ENCODE measurements at regions not wholly inside any gene's neighbourhood (a gene's known extent, or its start where the extent isn't known, plus 50 kb on each side); places are given as distances from the start of the nearest gene placed in this dataset.

DNA sequence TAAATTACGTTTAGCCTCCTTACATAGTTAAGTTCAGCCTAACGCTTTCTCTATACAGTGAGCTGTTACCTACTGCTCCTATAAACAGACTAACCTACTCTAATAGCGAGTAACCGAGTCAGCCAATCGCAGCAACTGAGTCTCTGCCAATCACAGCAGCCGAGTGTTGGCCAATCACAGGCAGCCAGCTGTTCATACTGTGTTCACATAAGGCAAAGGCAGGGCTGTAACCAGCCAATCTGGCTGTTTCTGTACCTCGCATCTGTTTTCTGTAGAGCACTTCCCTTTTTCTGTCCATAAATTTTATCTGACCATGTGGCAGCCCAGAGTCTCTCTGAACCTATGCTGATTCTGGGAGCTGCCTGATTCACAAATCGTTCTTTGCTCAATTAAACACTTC lies 263.9 kb upstream of the JARID2 start:
- no peak overlapping the region for H3K27ac ChIP-seq (ENCODE audit: low read depth, low read length)
- H3K79me2 ChIP-seq (ENCODE audit: control insufficient read depth, low read length), result no peaks in the 10 kb centered on the region
- H3K9me3 ChIP-seq (ENCODE audit: control insufficient read depth, insufficient read depth, low read length), result no peaks in the 10 kb centered on the region
- H3F3A ChIP-seq (ENCODE audit: control insufficient read depth, insufficient read depth), result no peaks in the 10 kb centered on the region
- no peaks in the 10 kb centered on the region for H4K20me1 ChIP-seq (ENCODE audit: control insufficient read depth, insufficient read depth, low read depth, low read length)
- TF ChIP-seq CTCF (IDR thresholded peaks at IDR 0.05; ENCODE audit: low read depth, low read length, poor library complexity, severe bottlenecking), result no peak
- TF ChIP-seq EZH2phosphoT487 (IDR thresholded peaks at IDR 0.05; ENCODE audit: borderline replicate concordance, low read length), result no peak
- H3K4me1 ChIP-seq (ENCODE audit: control insufficient read depth, low read length), result no peaks in the 10 kb centered on the region
- no peak overlapping the region for H3K4me3 ChIP-seq (ENCODE audit: low read length)
- H3K27me3 ChIP-seq (ENCODE audit: control insufficient read depth, low read length), result peaks cover 11% of the 10 kb centered on the region
- H3K4me2 ChIP-seq (ENCODE audit: low read length), result no peak overlapping the region
- H3K9me2 ChIP-seq (replicated peaks; ENCODE audit: control insufficient read depth, low read length), result no peaks in the 10 kb centered on the region
- no peaks in the 10 kb centered on the region for H3K36me3 ChIP-seq (ENCODE audit: control insufficient read depth, low read length)

GRCh38 chr6:14983599-14984518 lies 262.0 kb upstream of the JARID2 start:
- H3K4me3 ChIP-seq (ENCODE audit: low read length), result no peak overlapping the region
- TF ChIP-seq EZH2phosphoT487 (IDR thresholded peaks at IDR 0.05; ENCODE audit: borderline replicate concordance, low read length) (no peak), CTCF (IDR thresholded peaks at IDR 0.05; ENCODE audit: low read depth, low read length, poor library complexity, severe bottlenecking) (no peak)
- no peaks in the 10 kb centered on the region for H3K9me2 ChIP-seq (replicated peaks; ENCODE audit: control insufficient read depth, low read length)
- H3K9me3 ChIP-seq (ENCODE audit: control insufficient read depth, insufficient read depth, low read length), result no peaks in the 10 kb centered on the region
- H3K4me2 ChIP-seq (ENCODE audit: low read length), result no peak overlapping the region
- H3K27ac ChIP-seq (ENCODE audit: low read depth, low read length), result no peak overlapping the region
- H3K27me3 ChIP-seq (ENCODE audit: control insufficient read depth, low read length), result peaks cover 13% of the 10 kb centered on the region
- H3F3A ChIP-seq (ENCODE audit: control insufficient read depth, insufficient read depth), result no peaks in the 10 kb centered on the region
- no peaks in the 10 kb centered on the region for H3K36me3 ChIP-seq (ENCODE audit: control insufficient read depth, low read length)
- H3K4me1 ChIP-seq (ENCODE audit: control insufficient read depth, low read length), result no peaks in the 10 kb centered on the region
- H4K20me1 ChIP-seq (ENCODE audit: control insufficient read depth, insufficient read depth, low read depth, low read length), result no peaks in the 10 kb centered on the region
- H3K79me2 ChIP-seq (ENCODE audit: control insufficient read depth, low read length), result no peaks in the 10 kb centered on the region

GRCh38 chr6:14984519-14984853 lies 261.4 kb upstream of the JARID2 start:
- no peak overlapping the region for H3K4me2 ChIP-seq (ENCODE audit: low read length)
- H3K27ac ChIP-seq (ENCODE audit: low read depth, low read length), result no peak overlapping the region
- peaks cover 13% of the 10 kb centered on the region for H3K27me3 ChIP-seq (ENCODE audit: control insufficient read depth, low read length)
- no peak overlapping the region for H3K4me3 ChIP-seq (ENCODE audit: low read length)
- no peaks in the 10 kb centered on the region for H3K9me3 ChIP-seq (ENCODE audit: control insufficient read depth, insufficient read depth, low read length)
- no peaks in the 10 kb centered on the region for H3K36me3 ChIP-seq (ENCODE audit: control insufficient read depth, low read length)
- no peaks in the 10 kb centered on the region for H3K79me2 ChIP-seq (ENCODE audit: control insufficient read depth, low read length)
- TF ChIP-seq CTCF (IDR thresholded peaks at IDR 0.05; ENCODE audit: low read depth, low read length, poor library complexity, severe bottlenecking) (no peak), EZH2phosphoT487 (IDR thresholded peaks at IDR 0.05; ENCODE audit: borderline replicate concordance, low read length) (no peak)
- no peaks in the 10 kb centered on the region for H3K4me1 ChIP-seq (ENCODE audit: control insufficient read depth, low read length)
- no peaks in the 10 kb centered on the region for H3K9me2 ChIP-seq (replicated peaks; ENCODE audit: control insufficient read depth, low read length)
- H4K20me1 ChIP-seq (ENCODE audit: control insufficient read depth, insufficient read depth, low read depth, low read length), result no peaks in the 10 kb centered on the region
- H3F3A ChIP-seq (ENCODE audit: control insufficient read depth, insufficient read depth), result no peaks in the 10 kb centered on the region
